MM.1S (cell line): ENCODE measurements at regions not wholly inside any gene's neighbourhood (a gene's known extent, or its start where the extent isn't known, plus 50 kb on each side); places are given as distances from the start of the nearest gene placed in this dataset.

Experiments
- EZH2 ChIP-seq: fragments of 300-600 bp; sonication (generic); optimal IDR thresholded peaks from 2 replicates; pipeline ENCODE3; 2017; ENCODE audit warnings: low read depth, mild to moderate bottlenecking, antibody characterized with exemption, low read length, mixed read lengths
- EZH2phosphoT487 ChIP-seq: fragments of 300-600 bp; sonication (generic); IDR thresholded peaks from 2 replicates; pipeline ENCODE4 v1.6.1; 2018; ENCODE audit warnings: antibody characterized with exemption, low read length
- TF ChIP-seq, protein P1 (sequence below): fragments of 300-600 bp; sonication (generic); IDR thresholded peaks from 2 replicates; pipeline ENCODE4 v1.5.1; 2016; ENCODE audit warnings: antibody characterized with exemption, low read length, mixed read lengths

DNA sequence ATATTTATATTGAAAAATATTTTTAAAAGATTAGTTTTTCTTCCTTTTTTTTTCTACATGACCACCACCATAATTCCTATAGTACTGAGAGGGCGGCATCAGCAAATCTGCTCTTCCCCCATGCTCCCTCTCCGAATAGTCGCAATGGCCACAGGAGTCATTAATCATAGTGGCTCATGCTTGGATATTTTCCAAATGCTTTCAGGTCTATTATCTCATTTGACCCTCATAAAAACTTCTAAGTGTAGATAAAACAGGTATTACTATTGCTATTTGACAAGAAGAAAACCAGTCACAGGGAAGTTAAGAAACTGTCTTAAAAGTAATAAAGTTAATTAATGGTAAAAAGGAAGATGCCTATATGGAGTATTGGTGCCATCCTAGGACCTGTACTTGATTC is 440.7 kb downstream of the CMPK2 start:
- TF ChIP-seq, protein P1, sequence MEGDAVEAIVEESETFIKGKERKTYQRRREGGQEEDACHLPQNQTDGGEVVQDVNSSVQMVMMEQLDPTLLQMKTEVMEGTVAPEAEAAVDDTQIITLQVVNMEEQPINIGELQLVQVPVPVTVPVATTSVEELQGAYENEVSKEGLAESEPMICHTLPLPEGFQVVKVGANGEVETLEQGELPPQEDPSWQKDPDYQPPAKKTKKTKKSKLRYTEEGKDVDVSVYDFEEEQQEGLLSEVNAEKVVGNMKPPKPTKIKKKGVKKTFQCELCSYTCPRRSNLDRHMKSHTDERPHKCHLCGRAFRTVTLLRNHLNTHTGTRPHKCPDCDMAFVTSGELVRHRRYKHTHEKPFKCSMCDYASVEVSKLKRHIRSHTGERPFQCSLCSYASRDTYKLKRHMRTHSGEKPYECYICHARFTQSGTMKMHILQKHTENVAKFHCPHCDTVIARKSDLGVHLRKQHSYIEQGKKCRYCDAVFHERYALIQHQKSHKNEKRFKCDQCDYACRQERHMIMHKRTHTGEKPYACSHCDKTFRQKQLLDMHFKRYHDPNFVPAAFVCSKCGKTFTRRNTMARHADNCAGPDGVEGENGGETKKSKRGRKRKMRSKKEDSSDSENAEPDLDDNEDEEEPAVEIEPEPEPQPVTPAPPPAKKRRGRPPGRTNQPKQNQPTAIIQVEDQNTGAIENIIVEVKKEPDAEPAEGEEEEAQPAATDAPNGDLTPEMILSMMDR, result no peak
- TF ChIP-seq EZH2phosphoT487 (no peak), EZH2 (no peak)
